PC-3 (cell line): ENCODE measurements at regions not wholly inside any gene's neighbourhood (a gene's known extent, or its start where the extent isn't known, plus 50 kb on each side); places are given as distances from the start of the nearest gene placed in this dataset.

Source experiments
- ATAC-seq: fragments of 200-7000 bp; cut with Tn5 transposase; 2 replicates; pipeline ENCODE4 v1.9.1; 2020; ENCODE audit warnings: mild to moderate bottlenecking, moderate library complexity
- BruUV-seq: library from RNA; stranded (reverse); fragments of 400-500 nt; replicated peaks from 2 replicates; lab custom pipeline; 2021; lab: Mats Ljungman, UMichigan
- CTCF ChIA-PET: fragments of 300-600 bp; sonication (Branson Sonifier 250); formaldehyde crosslinking; loops from one replicate; lab custom pipeline; 2022; ENCODE audit warnings: antibody characterized with exemption; lab: Charles Lee
- POLR2A ChIA-PET: fragments of 300-600 bp; sonication (Branson Sonifier 250); formaldehyde crosslinking; loops from one replicate; lab custom pipeline; 2022; ENCODE audit warnings: antibody characterized with exemption; ENCODE audit not compliant: unreplicated experiment; lab: Charles Lee
- DNase-seq: peaks from one replicate; pipeline ENCODE4 v3.0.0-alpha.2; 2015
- H2AFZ ChIP-seq: fragments of 300-600 bp; sonication (generic); 2 replicates; pipeline ENCODE4 v1.6.0; 2016; ENCODE audit warnings: antibody characterized with exemption, low read length
- H3F3A ChIP-seq: fragments of 300-600 bp; sonication (generic); one replicate; pipeline ENCODE4 v1.6.0; 2017; ENCODE audit warnings: antibody characterized with exemption, low read length, control low read depth, mild to moderate bottlenecking; ENCODE audit not compliant: unreplicated experiment
- H3K27ac ChIP-seq: fragments of 300-600 bp; sonication (generic); 2 replicates; pipeline ENCODE4 v1.5.1; 2016; ENCODE audit warnings: mild to moderate bottlenecking, low read length
- H3K27me3 ChIP-seq: fragments of 300-600 bp; sonication (generic); 2 replicates; pipeline ENCODE4 v1.6.1; 2016; ENCODE audit warnings: low read length, mixed read lengths
- H3K36me3 ChIP-seq: fragments of 300-600 bp; sonication (generic); 2 replicates; pipeline ENCODE4 v1.6.1; 2016; ENCODE audit warnings: low read depth, mixed run types, low read length, mixed read lengths
- H3K4me1 ChIP-seq: fragments of 300-600 bp; sonication (generic); 2 replicates; pipeline ENCODE4 v1.5.1; 2016; ENCODE audit warnings: low read length; ENCODE audit not compliant: insufficient read depth
- H3K4me2 ChIP-seq: fragments of 300-600 bp; sonication (generic); 2 replicates; pipeline ENCODE4 v1.6.0; 2016; ENCODE audit warnings: low read length
- H3K4me3 ChIP-seq: fragments of 300-600 bp; sonication (generic); 2 replicates; pipeline ENCODE4 v1.5.1; 2016; ENCODE audit warnings: mild to moderate bottlenecking, low read length, mixed read lengths
- H3K79me2 ChIP-seq: fragments of 300-600 bp; sonication (generic); 2 replicates; pipeline ENCODE4 v1.6.1; 2017; ENCODE audit warnings: low read length, mixed read lengths
- H3K9ac ChIP-seq: fragments of 300-600 bp; sonication (generic); 2 replicates; pipeline ENCODE4 v1.6.0; 2016; ENCODE audit warnings: mild to moderate bottlenecking, low read length
- H3K9me2 ChIP-seq: fragments of 300-600 bp; sonication (generic); replicated peaks from 2 replicates; pipeline ENCODE4 v1.6.1; 2016; ENCODE audit warnings: mixed run types, low read length, mixed read lengths
- H3K9me3 ChIP-seq: fragments of 300-600 bp; sonication (generic); 2 replicates; pipeline ENCODE4 v1.6.1; 2016; ENCODE audit warnings: low read length, mixed read lengths
- H4K20me1 ChIP-seq: fragments of 300-600 bp; sonication (generic); 2 replicates; pipeline ENCODE4 v1.6.1; 2016; ENCODE audit warnings: low read length, mixed read lengths
- EZH2 ChIP-seq: fragments of 300-600 bp; sonication (generic); IDR thresholded peaks from one replicate; pipeline ENCODE4 v1.6.1; 2017; ENCODE audit warnings: antibody characterized with exemption, mild to moderate bottlenecking, low read length; ENCODE audit not compliant: unreplicated experiment
- EZH2phosphoT487 ChIP-seq: fragments of 300-600 bp; sonication (generic); IDR thresholded peaks from 2 replicates; pipeline ENCODE4 v1.6.1; 2018; ENCODE audit warnings: mild to moderate bottlenecking, antibody characterized with exemption, low read length, borderline replicate concordance
- intact Hi-C: fragments of 100-400 bp; cut with micrococcal nuclease; formaldehyde crosslinking; loops from 2 replicates; pipeline ENCODE4 v1.9.0; 2023
- TF ChIP-seq, protein P1 (sequence below): fragments of 300-600 bp; sonication (generic); conservative IDR thresholded peaks from 2 replicates; pipeline ENCODE4 v1.5.1; 2017; ENCODE audit warnings: antibody characterized with exemption, low read depth, mild to moderate bottlenecking, low read length

- Histone ChIP-seq H3K36me3 (no peaks in the 10 kb centered on the region), H3F3A (no peaks in the 10 kb centered on the region), H3K9ac (no peak overlapping the region), H3K4me3 (no peak overlapping the region), H4K20me1 (no peaks in the 10 kb centered on the region), H3K27me3 (no peaks in the 10 kb centered on the region), H3K79me2 (no peaks in the 10 kb centered on the region), H3K4me2 (no peak overlapping the region), H3K27ac (no peak overlapping the region), H2AFZ (no peak overlapping the region), H3K9me2 (no peaks in the 10 kb centered on the region), H3K4me1 (no peaks in the 10 kb centered on the region), H3K9me3 (no peaks in the 10 kb centered on the region)
- intact Hi-C loops = no loop called here
- ATAC-seq (no peak), DNase-seq (no peak)
- no TSS peak for BruUV-seq
- TF ChIP-seq EZH2phosphoT487 = no peak
- TF ChIP-seq EZH2 = no peak
- TF ChIP-seq, protein P1, sequence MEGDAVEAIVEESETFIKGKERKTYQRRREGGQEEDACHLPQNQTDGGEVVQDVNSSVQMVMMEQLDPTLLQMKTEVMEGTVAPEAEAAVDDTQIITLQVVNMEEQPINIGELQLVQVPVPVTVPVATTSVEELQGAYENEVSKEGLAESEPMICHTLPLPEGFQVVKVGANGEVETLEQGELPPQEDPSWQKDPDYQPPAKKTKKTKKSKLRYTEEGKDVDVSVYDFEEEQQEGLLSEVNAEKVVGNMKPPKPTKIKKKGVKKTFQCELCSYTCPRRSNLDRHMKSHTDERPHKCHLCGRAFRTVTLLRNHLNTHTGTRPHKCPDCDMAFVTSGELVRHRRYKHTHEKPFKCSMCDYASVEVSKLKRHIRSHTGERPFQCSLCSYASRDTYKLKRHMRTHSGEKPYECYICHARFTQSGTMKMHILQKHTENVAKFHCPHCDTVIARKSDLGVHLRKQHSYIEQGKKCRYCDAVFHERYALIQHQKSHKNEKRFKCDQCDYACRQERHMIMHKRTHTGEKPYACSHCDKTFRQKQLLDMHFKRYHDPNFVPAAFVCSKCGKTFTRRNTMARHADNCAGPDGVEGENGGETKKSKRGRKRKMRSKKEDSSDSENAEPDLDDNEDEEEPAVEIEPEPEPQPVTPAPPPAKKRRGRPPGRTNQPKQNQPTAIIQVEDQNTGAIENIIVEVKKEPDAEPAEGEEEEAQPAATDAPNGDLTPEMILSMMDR = no peak
- POLR2A ChIA-PET = no interaction called here
- CTCF ChIA-PET = no interaction called here
Observed at GRCh38 chr1:103854279-103854678, 104.6 kb downstream of the AMY1C start.

- intact Hi-C loops = no loop called here
- DNase-seq = peak; percentile 23
- H4K20me1 ChIP-seq = no peaks in the 10 kb centered on the region
- H3K36me3 ChIP-seq = no peaks in the 10 kb centered on the region
- BruUV-seq = no TSS peak
- H3K4me2 ChIP-seq = no peak overlapping the region
- H3F3A ChIP-seq = no peaks in the 10 kb centered on the region
- ChIA-PET POLR2A (no interaction called here), CTCF (no interaction called here)
- no peaks in the 10 kb centered on the region for H3K27me3 ChIP-seq
- H2AFZ ChIP-seq = no peak overlapping the region
- H3K9me3 ChIP-seq = no peaks in the 10 kb centered on the region
- no peaks in the 10 kb centered on the region for H3K9me2 ChIP-seq
- H3K4me1 ChIP-seq = no peaks in the 10 kb centered on the region
- no peak for TF ChIP-seq EZH2phosphoT487
- no peak for TF ChIP-seq EZH2
- no peak for ATAC-seq
- H3K4me3 ChIP-seq = no peak overlapping the region
- H3K9ac ChIP-seq = no peak overlapping the region
- H3K27ac ChIP-seq = no peak overlapping the region
- H3K79me2 ChIP-seq = no peaks in the 10 kb centered on the region
Observed at GRCh38 chr1:103859721-103860120, 110.0 kb downstream of the AMY1C start.

GRCh38 chr1:103898576-103899345 lies 149.1 kb downstream of the AMY1C start:
- Histone ChIP-seq H3K4me3 (no peak overlapping the region), H3K36me3 (no peaks in the 10 kb centered on the region), H3K9ac (no peak overlapping the region), H3K27ac (no peak overlapping the region), H3K79me2 (no peaks in the 10 kb centered on the region), H3F3A (no peaks in the 10 kb centered on the region), H3K9me2 (no peaks in the 10 kb centered on the region), H3K27me3 (peaks cover 18% of the 10 kb centered on the region; the same call in 1 of the 2 replicates), H3K4me1 (no peaks in the 10 kb centered on the region), H2AFZ (no peak overlapping the region), H4K20me1 (no peaks in the 10 kb centered on the region), H3K4me2 (no peak overlapping the region), H3K9me3 (no peaks in the 10 kb centered on the region)
- DNase-seq (no peak), ATAC-seq (no peak)
- CTCF ChIA-PET = no interaction called here
- TF ChIP-seq, protein P1 = no peak
- TF ChIP-seq EZH2 (no peak), EZH2phosphoT487 (no peak)
- intact Hi-C loops = no loop called here
- BruUV-seq = no TSS peak
- POLR2A ChIA-PET = no interaction called here
